ENCODE measurements at regions not wholly inside any gene's neighbourhood (a gene's known extent, or its start where the extent isn't known, plus 50 kb on each side); places are given as distances from the start of the nearest gene placed in this dataset.

DNA sequence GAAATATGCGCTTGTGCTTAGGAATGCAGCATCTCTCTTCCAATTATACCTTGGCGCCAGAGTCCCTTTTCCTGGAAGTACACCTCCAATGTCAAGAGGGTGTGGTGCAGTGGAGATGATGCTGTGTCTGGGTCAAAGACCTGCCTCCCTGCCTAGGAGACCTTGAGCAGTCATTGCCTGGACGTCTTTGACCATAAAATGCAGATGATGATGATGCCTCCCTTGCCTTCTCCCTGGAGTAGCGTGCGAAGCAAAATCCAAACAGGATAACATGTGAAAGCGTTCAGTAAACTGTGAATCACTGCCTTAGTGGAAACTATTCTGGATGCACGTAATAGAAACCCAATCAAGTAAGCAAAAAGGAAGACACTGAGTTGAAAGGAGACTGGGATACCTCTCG, 97.4 kb upstream of the ARMC2 start:
- TF ChIP-seq EZH2 (IDR thresholded peaks at IDR 0.05; ENCODE audit: borderline replicate concordance, insufficient read depth, low read length, poor library complexity, severe bottlenecking) (no peak), EP300 (conservative IDR thresholded peaks at IDR 0.05; ENCODE audit: poor library complexity, severe bottlenecking) (no peak)
- TF ChIP-seq, protein P1, sequence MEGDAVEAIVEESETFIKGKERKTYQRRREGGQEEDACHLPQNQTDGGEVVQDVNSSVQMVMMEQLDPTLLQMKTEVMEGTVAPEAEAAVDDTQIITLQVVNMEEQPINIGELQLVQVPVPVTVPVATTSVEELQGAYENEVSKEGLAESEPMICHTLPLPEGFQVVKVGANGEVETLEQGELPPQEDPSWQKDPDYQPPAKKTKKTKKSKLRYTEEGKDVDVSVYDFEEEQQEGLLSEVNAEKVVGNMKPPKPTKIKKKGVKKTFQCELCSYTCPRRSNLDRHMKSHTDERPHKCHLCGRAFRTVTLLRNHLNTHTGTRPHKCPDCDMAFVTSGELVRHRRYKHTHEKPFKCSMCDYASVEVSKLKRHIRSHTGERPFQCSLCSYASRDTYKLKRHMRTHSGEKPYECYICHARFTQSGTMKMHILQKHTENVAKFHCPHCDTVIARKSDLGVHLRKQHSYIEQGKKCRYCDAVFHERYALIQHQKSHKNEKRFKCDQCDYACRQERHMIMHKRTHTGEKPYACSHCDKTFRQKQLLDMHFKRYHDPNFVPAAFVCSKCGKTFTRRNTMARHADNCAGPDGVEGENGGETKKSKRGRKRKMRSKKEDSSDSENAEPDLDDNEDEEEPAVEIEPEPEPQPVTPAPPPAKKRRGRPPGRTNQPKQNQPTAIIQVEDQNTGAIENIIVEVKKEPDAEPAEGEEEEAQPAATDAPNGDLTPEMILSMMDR (IDR thresholded peaks at IDR 0.05; ENCODE audit: poor library complexity, severe bottlenecking), result no peak

Data from neural cell (in vitro differentiated cells).